ENCODE measurements at regions not wholly inside any gene's neighbourhood (a gene's known extent, or its start where the extent isn't known, plus 50 kb on each side); places are given as distances from the start of the nearest gene placed in this dataset.

- TF ChIP-seq REST (IDR thresholded peaks at IDR 0.05; ENCODE audit: insufficient read depth in 1 of 2, low read depth in 2 of 2, low read length in 2 of 2) (no peak), TAF1 (IDR thresholded peaks at IDR 0.05; ENCODE audit: borderline replicate concordance, insufficient read depth, low read length) (no peak), POLR2AphosphoS5 (IDR thresholded peaks at IDR 0.05; ENCODE audit: low read depth, low read length) (no peak)
These were observed 293.5 kb downstream of the MN1 start for GRCh38 chr22:27507935-27508526.

Measured in PFSK-1 (cell line).